IMR-90 (cell line): ENCODE measurements at regions not wholly inside any gene's neighbourhood (a gene's known extent, or its start where the extent isn't known, plus 50 kb on each side); places are given as distances from the start of the nearest gene placed in this dataset.

Experiments used
- ATAC-seq: fragments of 200-7000 bp; cut with Tn5 transposase; 2 replicates; pipeline ENCODE4 v1.9.1; 2020; ENCODE audit warnings: low read depth, mild to moderate bottlenecking, moderate library complexity
- BruUV-seq: library from RNA; stranded (reverse); fragments of 400-500 nt; replicated peaks from 2 replicates; lab custom pipeline; 2021; lab: Mats Ljungman, UMichigan
- CTCF ChIA-PET: fragments of 300-600 bp; formaldehyde crosslinking; extraction: SDS; loops from one replicate; lab custom pipeline; 2021; ENCODE audit warnings: antibody characterized with exemption; lab: Yijun Ruan, JAX
- POLR2A ChIA-PET: fragments of 300-600 bp; sonication (Branson Sonifier 250); formaldehyde crosslinking; loops from one replicate; lab custom pipeline; 2022; ENCODE audit warnings: antibody characterized with exemption; ENCODE audit not compliant: unreplicated experiment; lab: Charles Lee
- DNase-seq: peaks from one replicate; pipeline ENCODE4 v3.0.0; 2013
- H2AFZ ChIP-seq: replicated peaks from 2 replicates; pipeline ENCODE3; 2013; ENCODE audit warnings: low read length, mild to moderate bottlenecking; ENCODE audit not compliant: poor library complexity
- H2AK5ac ChIP-seq: 2 replicates; pipeline ENCODE4 v1.6.1; 2013; ENCODE audit warnings: low read depth, low read length, inconsistent platforms
- H2AK9ac ChIP-seq: replicated peaks from 2 replicates; pipeline ENCODE3; 2013; ENCODE audit warnings: mild to moderate bottlenecking, low read depth, low read length, moderate library complexity; ENCODE audit not compliant: poor library complexity
- H2BK120ac ChIP-seq: 2 replicates; pipeline ENCODE4 v1.6.1; 2013; ENCODE audit warnings: low read depth, low read length, inconsistent platforms
- H2BK15ac ChIP-seq: 3 replicates; pipeline ENCODE4 v1.6.1; 2013; ENCODE audit warnings: low read depth, low read length, inconsistent platforms
- H2BK20ac ChIP-seq: 2 replicates; pipeline ENCODE4 v1.6.1; 2013; ENCODE audit warnings: low read depth, mild to moderate bottlenecking, inconsistent platforms, low read length, moderate library complexity
- H2BK5ac ChIP-seq: 2 replicates; pipeline ENCODE4 v1.6.1; 2013; ENCODE audit warnings: mild to moderate bottlenecking, low read depth, low read length, inconsistent platforms; ENCODE audit not compliant: poor library complexity, severe bottlenecking
- H3K14ac ChIP-seq: replicated peaks from 2 replicates; pipeline ENCODE4 v1.6.1; 2013; ENCODE audit warnings: low read depth, low read length, inconsistent platforms
- H3K18ac ChIP-seq: 2 replicates; pipeline ENCODE4 v1.6.1; 2013; ENCODE audit warnings: low read depth, low read length, control low read depth
- H3K23ac ChIP-seq: 2 replicates; pipeline ENCODE4 v1.6.1; 2013; ENCODE audit warnings: low read depth, low read length, inconsistent platforms
- H3K27ac ChIP-seq: 2 replicates; pipeline ENCODE4 v1.5.1; 2013; ENCODE audit warnings: mild to moderate bottlenecking, control low read depth, low read length; ENCODE audit not compliant: insufficient read depth
- H3K27me3 ChIP-seq: 2 replicates; pipeline ENCODE4 v1.6.1; 2013; ENCODE audit warnings: low read length; ENCODE audit not compliant: control insufficient read depth, insufficient read depth
- H3K36me3 ChIP-seq: 2 replicates; pipeline ENCODE4 v1.6.1; 2013; ENCODE audit warnings: low read length, mixed read lengths; ENCODE audit not compliant: control insufficient read depth, insufficient read depth
- H3K4ac ChIP-seq: 2 replicates; pipeline ENCODE4 v1.6.1; 2013; ENCODE audit warnings: low read depth, low read length, inconsistent platforms
- H3K4me1 ChIP-seq: 2 replicates; pipeline ENCODE4 v1.6.1; 2013; ENCODE audit warnings: low read length, mixed read lengths; ENCODE audit not compliant: control insufficient read depth, insufficient read depth
- H3K4me2 ChIP-seq: 2 replicates; pipeline ENCODE4 v1.6.1; 2013; ENCODE audit warnings: low read depth, mild to moderate bottlenecking, control low read depth, low read length, moderate library complexity
- H3K4me3 ChIP-seq: 2 replicates; pipeline ENCODE4 v1.5.1; 2013; ENCODE audit warnings: low read depth, mild to moderate bottlenecking, control low read depth, low read length, moderate library complexity; ENCODE audit not compliant: insufficient read depth
- H3K56ac ChIP-seq: 2 replicates; pipeline ENCODE4 v1.6.1; 2013; ENCODE audit warnings: low read length, inconsistent platforms; ENCODE audit not compliant: insufficient read depth; ENCODE audit errors: extremely low read depth
- H3K79me1 ChIP-seq, 2 experiments: 2 replicates each; pipeline ENCODE4 v1.6.1; 2013; ENCODE audit warnings: low read length in 2 of 2, inconsistent platforms in 1 of 2, low read depth in 1 of 2
- H3K9ac ChIP-seq: 2 replicates; pipeline ENCODE4 v1.6.1; 2013; ENCODE audit warnings: low read depth, low read length, control low read depth
- H3K9me1 ChIP-seq: 2 replicates; pipeline ENCODE4 v1.6.1; 2013; ENCODE audit warnings: low read length, inconsistent platforms; ENCODE audit not compliant: insufficient read depth
- H3K9me3 ChIP-seq: 2 replicates; pipeline ENCODE4 v1.6.1; 2013; ENCODE audit warnings: low read length; ENCODE audit not compliant: control insufficient read depth, insufficient read depth
- H4K20me1 ChIP-seq: 2 replicates; pipeline ENCODE4 v1.6.1; 2013; ENCODE audit warnings: low read length, inconsistent platforms; ENCODE audit not compliant: insufficient read depth
- H4K5ac ChIP-seq: 2 replicates; pipeline ENCODE4 v1.6.1; 2013; ENCODE audit warnings: mild to moderate bottlenecking, low read depth, low read length, control low read depth
- H4K8ac ChIP-seq, 2 experiments: 2 replicates each; pipeline ENCODE4 v1.6.1; 2013; ENCODE audit warnings: low read depth in 2 of 2, low read length in 2 of 2, control low read depth in 1 of 2, inconsistent platforms in 1 of 2
- H4K91ac ChIP-seq: 2 replicates; pipeline ENCODE4 v1.6.1; 2013; ENCODE audit warnings: low read depth, low read length, inconsistent platforms; ENCODE audit not compliant: insufficient read depth
- BHLHE40 ChIP-seq: fragments of 150-350 bp; IDR thresholded peaks from 2 replicates; pipeline ENCODE4 v1.6.1; 2016; ENCODE audit warnings: mild to moderate bottlenecking, low read depth, low read length
- MAZ ChIP-seq: IDR thresholded peaks from 2 replicates; pipeline ENCODE4 v1.6.1; 2012; ENCODE audit warnings: low read depth, mild to moderate bottlenecking, low read length, improper control_type of control experiment, moderate library complexity, borderline replicate concordance
- MXI1 ChIP-seq: IDR thresholded peaks from 2 replicates; pipeline ENCODE4 v1.6.1; 2012; ENCODE audit warnings: low read depth, mild to moderate bottlenecking, low read length, moderate library complexity, borderline replicate concordance
- RCOR1 ChIP-seq: IDR thresholded peaks from 2 replicates; pipeline ENCODE4 v1.6.1; 2012; ENCODE audit warnings: mild to moderate bottlenecking, low read length, improper control_type of control experiment; ENCODE audit not compliant: insufficient replicate concordance
- RFX5 ChIP-seq: IDR thresholded peaks from 2 replicates; pipeline ENCODE4 v1.8.0; 2012; ENCODE audit warnings: low read depth, mild to moderate bottlenecking, low read length, moderate library complexity
- WGBS, 2 experiments: methylation state at CpG; one replicate each; pipeline versions ENCODE4 v1.1.5 to v1.1.7; 2013; ENCODE audit warnings: missing lambda C conversion rate in 2 of 2; ENCODE audit not compliant: insufficient read length in 1 of 2; ENCODE audit errors: extremely low coverage in 2 of 2; 5-methylcytosine and 5-hydroxymethylcytosine counted together
- dilution Hi-C: fragments of 300-500 bp; cut with HindIII; formaldehyde crosslinking; loops from one replicate; pipeline ENCODE4 v1.14.3; 2018; ENCODE audit warnings: low sequenced_read_pairs; ENCODE audit not compliant: unreplicated experiment
- in situ Hi-C: fragments of 300-500 bp; cut with MboI; formaldehyde crosslinking; loops from 3 replicates; pipeline ENCODE4 v1.14.3; 2019; ENCODE audit warnings: low sequenced_read_pairs, inconsistent platforms, mixed read lengths
- intact Hi-C: fragments of 100-400 bp; cut with micrococcal nuclease; formaldehyde crosslinking; loops from 2 replicates; pipeline ENCODE4 v1.10.0; 2022
- TF ChIP-seq, protein P1 (sequence below): conservative IDR thresholded peaks from 2 replicates; pipeline ENCODE4 v1.5.1; 2012; ENCODE audit warnings: mild to moderate bottlenecking, low read depth, low read length, improper control_type of control experiment

DNA sequence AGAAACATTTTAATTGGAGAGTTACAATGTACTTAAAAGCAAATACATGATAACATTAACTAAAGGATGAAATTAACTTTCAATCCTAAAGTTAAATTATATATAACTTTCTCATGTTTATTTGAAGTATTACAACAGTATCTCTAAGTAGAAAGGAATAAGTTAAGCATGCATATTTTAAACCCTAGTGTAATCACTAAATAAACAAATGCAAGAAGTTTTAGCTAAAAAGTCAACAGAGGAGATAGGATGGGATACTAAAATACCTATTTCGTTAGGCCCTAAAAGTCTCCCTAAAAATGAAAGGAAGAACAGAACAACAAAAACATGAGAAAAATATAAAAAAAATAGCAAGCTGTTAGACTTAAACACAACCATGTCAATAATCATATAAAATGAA is 361.3 kb upstream of the THBS1 start:
- H3K4me2 ChIP-seq, result peak overlapping the region; percentile 68; the same call in 1 of the 2 replicates
- H3K56ac ChIP-seq, result no peak overlapping the region
- no peak overlapping the region for H4K91ac ChIP-seq
- DNase-seq, result no peak
- TF ChIP-seq BHLHE40, result no peak
- TF ChIP-seq, protein P1, sequence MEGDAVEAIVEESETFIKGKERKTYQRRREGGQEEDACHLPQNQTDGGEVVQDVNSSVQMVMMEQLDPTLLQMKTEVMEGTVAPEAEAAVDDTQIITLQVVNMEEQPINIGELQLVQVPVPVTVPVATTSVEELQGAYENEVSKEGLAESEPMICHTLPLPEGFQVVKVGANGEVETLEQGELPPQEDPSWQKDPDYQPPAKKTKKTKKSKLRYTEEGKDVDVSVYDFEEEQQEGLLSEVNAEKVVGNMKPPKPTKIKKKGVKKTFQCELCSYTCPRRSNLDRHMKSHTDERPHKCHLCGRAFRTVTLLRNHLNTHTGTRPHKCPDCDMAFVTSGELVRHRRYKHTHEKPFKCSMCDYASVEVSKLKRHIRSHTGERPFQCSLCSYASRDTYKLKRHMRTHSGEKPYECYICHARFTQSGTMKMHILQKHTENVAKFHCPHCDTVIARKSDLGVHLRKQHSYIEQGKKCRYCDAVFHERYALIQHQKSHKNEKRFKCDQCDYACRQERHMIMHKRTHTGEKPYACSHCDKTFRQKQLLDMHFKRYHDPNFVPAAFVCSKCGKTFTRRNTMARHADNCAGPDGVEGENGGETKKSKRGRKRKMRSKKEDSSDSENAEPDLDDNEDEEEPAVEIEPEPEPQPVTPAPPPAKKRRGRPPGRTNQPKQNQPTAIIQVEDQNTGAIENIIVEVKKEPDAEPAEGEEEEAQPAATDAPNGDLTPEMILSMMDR, result no peak
- no peak for TF ChIP-seq RFX5
- no peak for TF ChIP-seq MAZ
- TF ChIP-seq MXI1, result no peak
- TF ChIP-seq RCOR1, result no peak
- ChIA-PET CTCF (interaction anchor here (0.6 kb wide), 1 partner anchor 835 kb away, joined by 3 read pairs; no protein-coding TSS in a partner anchor), POLR2A (no interaction called here)
- no peaks in the 10 kb centered on the region for H4K20me1 ChIP-seq
- peak overlapping the region; percentile 16; the same call in 1 of the 2 replicates for H2BK120ac ChIP-seq
- H3K9me1 ChIP-seq, result no peaks in the 10 kb centered on the region
- no peak overlapping the region for H3K14ac ChIP-seq
- H3K4ac ChIP-seq, result no peak overlapping the region
- H3K4me1 ChIP-seq, result peaks cover 7% of the 10 kb centered on the region
- in situ Hi-C loops, result no loop called here
- no peak overlapping the region for H2BK20ac ChIP-seq
- H4K8ac ChIP-seq, result no peak overlapping the region
- H3K27ac ChIP-seq, result peak overlapping the region; percentile 52; the same call in 1 of the 2 replicates
- peak overlapping the region; percentile 92 for H3K18ac ChIP-seq
- H3K23ac ChIP-seq, result no peak overlapping the region
- H3K4me3 ChIP-seq, result no peak overlapping the region
- ATAC-seq, result peak; percentile 84
- H2AK5ac ChIP-seq, result no peak overlapping the region
- intact Hi-C loops, result no loop called here
- no peak overlapping the region for H2BK15ac ChIP-seq
- no peak overlapping the region for H2AFZ ChIP-seq
- H3K9ac ChIP-seq, result no peak overlapping the region
- H2BK5ac ChIP-seq, result peak overlapping the region; percentile 88
- 0 out of 2 replicates have a peak overlapping the region, but pooled peaks have one; percentile 90 for H4K5ac ChIP-seq
- BruUV-seq, result no TSS peak
- no peaks in the 10 kb centered on the region for H3K27me3 ChIP-seq
- no peaks in the 10 kb centered on the region for H3K9me3 ChIP-seq
- H3K36me3 ChIP-seq, result no peaks in the 10 kb centered on the region
- H3K79me1 ChIP-seq, result 0 out of 4 replicates have a peak, but pooled peaks cover 0 to 3% of the 10 kb centered on the region in 2 experiments
- H2AK9ac ChIP-seq, result no peak overlapping the region
- dilution Hi-C loops, result no loop called here
- WGBS, 2 experiments, result no CpG with 5 or more reads among the region's 1 CpG
